ENCODE measurements at regions not wholly inside any gene's neighbourhood (a gene's known extent, or its start where the extent isn't known, plus 50 kb on each side); places are given as distances from the start of the nearest gene placed in this dataset.

- no CpG with 5 or more reads among the region's 7 CpGs for WGBS (ENCODE audit: extremely low coverage, insufficient coverage, insufficient read length)
- H4K8ac ChIP-seq (ENCODE audit: low read depth, low read length), result no peak overlapping the region
- no peak overlapping the region for H2AK5ac ChIP-seq (ENCODE audit: low read length)
- H3K18ac ChIP-seq (ENCODE audit: low read length), result no peak overlapping the region
- no peaks in the 10 kb centered on the region for H3K36me3 ChIP-seq (ENCODE audit: control insufficient read depth in 1 of 2, insufficient read depth in 2 of 2, low read length in 2 of 2)
- no peak overlapping the region for H4K91ac ChIP-seq (ENCODE audit: low read depth, low read length)
- H3K9ac ChIP-seq (ENCODE audit: low read length), result no peak overlapping the region
- H3K9me3 ChIP-seq (ENCODE audit: insufficient read depth, low read depth, low read length), result no peaks in the 10 kb centered on the region
- H3K4me3 ChIP-seq (ENCODE audit: low read depth, low read length), result no peak overlapping the region
- no peak overlapping the region for H2BK5ac ChIP-seq (ENCODE audit: low read depth, low read length, poor library complexity)
- H2BK12ac ChIP-seq (ENCODE audit: low read length), result no peak overlapping the region
- H3K4me1 ChIP-seq (ENCODE audit: control insufficient read depth in 1 of 2, insufficient read depth in 2 of 2, low read length in 2 of 2), result peaks cover 5 to 10% of the 10 kb centered on the region in 2 experiments
- DNase-seq, result no peak
- no peak overlapping the region for H4K12ac ChIP-seq (ENCODE audit: low read depth, low read length)
- H3K14ac ChIP-seq (ENCODE audit: low read length), result no peak overlapping the region
- no peak overlapping the region for H3K4ac ChIP-seq (ENCODE audit: low read depth, low read length)
- H3K4me2 ChIP-seq (ENCODE audit: low read length), result no peak overlapping the region
- H3K27me3 ChIP-seq (ENCODE audit: insufficient read depth, low read length), result no peaks in the 10 kb centered on the region
- no peak overlapping the region for H2BK120ac ChIP-seq (ENCODE audit: insufficient read depth, low read length, poor library complexity)
- H3K79me2 ChIP-seq (ENCODE audit: control insufficient read depth, insufficient read depth, low read length, poor library complexity), result peaks cover 1% of the 10 kb centered on the region
- no peak overlapping the region for H3K23ac ChIP-seq (ENCODE audit: low read length)
- peaks cover 4% of the 10 kb centered on the region for H3K79me1 ChIP-seq (ENCODE audit: low read length)
- H2AFZ ChIP-seq (ENCODE audit: insufficient read depth, low read length, poor library complexity), result no peak overlapping the region
- H3K27ac ChIP-seq (ENCODE audit: low read depth, low read length), result no peak overlapping the region
These were observed 157.6 kb upstream of the NDUFV2 start for GRCh38 chr18:8944871-8945245.

GRCh38 chr18:8945514-8945913 is 157.0 kb upstream of the NDUFV2 start:
- no peak overlapping the region for H3K14ac ChIP-seq (ENCODE audit: low read length)
- H3K27me3 ChIP-seq (ENCODE audit: insufficient read depth, low read length), result no peaks in the 10 kb centered on the region
- H2BK12ac ChIP-seq (ENCODE audit: low read length), result no peak overlapping the region
- H3K36me3 ChIP-seq (ENCODE audit: control insufficient read depth in 1 of 2, insufficient read depth in 2 of 2, low read length in 2 of 2), result no peaks in the 10 kb centered on the region
- DNase-seq, result no peak
- H3K79me2 ChIP-seq (ENCODE audit: control insufficient read depth, insufficient read depth, low read length, poor library complexity), result peaks cover 1% of the 10 kb centered on the region
- no peak overlapping the region for H3K23ac ChIP-seq (ENCODE audit: low read length)
- no peak overlapping the region for H4K8ac ChIP-seq (ENCODE audit: low read depth, low read length)
- H2BK120ac ChIP-seq (ENCODE audit: insufficient read depth, low read length, poor library complexity), result no peak overlapping the region
- no peak overlapping the region for H3K4me2 ChIP-seq (ENCODE audit: low read length)
- H3K4ac ChIP-seq (ENCODE audit: low read depth, low read length), result no peak overlapping the region
- no CpG with 5 or more reads among the region's 2 CpGs for WGBS (ENCODE audit: extremely low coverage, insufficient coverage, insufficient read length)
- H3K27ac ChIP-seq (ENCODE audit: low read depth, low read length), result no peak overlapping the region
- H2AFZ ChIP-seq (ENCODE audit: insufficient read depth, low read length, poor library complexity), result no peak overlapping the region
- H2BK5ac ChIP-seq (ENCODE audit: low read depth, low read length, poor library complexity), result no peak overlapping the region
- H3K18ac ChIP-seq (ENCODE audit: low read length), result no peak overlapping the region
- no peak overlapping the region for H3K4me3 ChIP-seq (ENCODE audit: low read depth, low read length)
- H3K9ac ChIP-seq (ENCODE audit: low read length), result no peak overlapping the region
- no peak overlapping the region for H2AK5ac ChIP-seq (ENCODE audit: low read length)
- no peaks in the 10 kb centered on the region for H3K9me3 ChIP-seq (ENCODE audit: insufficient read depth, low read depth, low read length)
- peaks cover 5 to 10% of the 10 kb centered on the region in 2 experiments for H3K4me1 ChIP-seq (ENCODE audit: control insufficient read depth in 1 of 2, insufficient read depth in 2 of 2, low read length in 2 of 2)
- peaks cover 4% of the 10 kb centered on the region for H3K79me1 ChIP-seq (ENCODE audit: low read length)
- H4K12ac ChIP-seq (ENCODE audit: low read depth, low read length), result no peak overlapping the region
- H4K91ac ChIP-seq (ENCODE audit: low read depth, low read length), result no peak overlapping the region

- no peak overlapping the region for H2BK120ac ChIP-seq (ENCODE audit: insufficient read depth, low read length, poor library complexity)
- peaks cover 2% of the 10 kb centered on the region for H3K79me1 ChIP-seq (ENCODE audit: low read length)
- H3K36me3 ChIP-seq (ENCODE audit: control insufficient read depth in 1 of 2, insufficient read depth in 2 of 2, low read length in 2 of 2), result no peaks in the 10 kb centered on the region
- H3K18ac ChIP-seq (ENCODE audit: low read length), result no peak overlapping the region
- no peak overlapping the region for H2BK5ac ChIP-seq (ENCODE audit: low read depth, low read length, poor library complexity)
- H4K8ac ChIP-seq (ENCODE audit: low read depth, low read length), result no peak overlapping the region
- H3K27ac ChIP-seq (ENCODE audit: low read depth, low read length), result no peak overlapping the region
- no peak overlapping the region for H3K23ac ChIP-seq (ENCODE audit: low read length)
- no peak overlapping the region for H2AFZ ChIP-seq (ENCODE audit: insufficient read depth, low read length, poor library complexity)
- WGBS (ENCODE audit: extremely low coverage, insufficient coverage, insufficient read length), result 80% methylated on average over 1 of the region's 5 CpGs
- peaks cover 5 to 10% of the 10 kb centered on the region in 2 experiments for H3K4me1 ChIP-seq (ENCODE audit: control insufficient read depth in 1 of 2, insufficient read depth in 2 of 2, low read length in 2 of 2)
- H3K9me3 ChIP-seq (ENCODE audit: insufficient read depth, low read depth, low read length), result no peaks in the 10 kb centered on the region
- no peak overlapping the region for H2BK12ac ChIP-seq (ENCODE audit: low read length)
- H3K79me2 ChIP-seq (ENCODE audit: control insufficient read depth, insufficient read depth, low read length, poor library complexity), result peaks cover 1% of the 10 kb centered on the region
- H4K91ac ChIP-seq (ENCODE audit: low read depth, low read length), result no peak overlapping the region
- no peak overlapping the region for H4K12ac ChIP-seq (ENCODE audit: low read depth, low read length)
- peak in 1 of 2 donors; percentile 90 for DNase-seq
- no peak overlapping the region for H3K14ac ChIP-seq (ENCODE audit: low read length)
- no peak overlapping the region for H2AK5ac ChIP-seq (ENCODE audit: low read length)
- no peaks in the 10 kb centered on the region for H3K27me3 ChIP-seq (ENCODE audit: insufficient read depth, low read length)
- no peak overlapping the region for H3K4ac ChIP-seq (ENCODE audit: low read depth, low read length)
- H3K9ac ChIP-seq (ENCODE audit: low read length), result no peak overlapping the region
- no peak overlapping the region for H3K4me3 ChIP-seq (ENCODE audit: low read depth, low read length)
- no peak overlapping the region for H3K4me2 ChIP-seq (ENCODE audit: low read length)
These were observed 156.2 kb upstream of the NDUFV2 start for GRCh38 chr18:8946066-8946838.

- peak in 1 of 2 donors; percentile 41 for DNase-seq
- Histone ChIP-seq H3K4me2 (ENCODE audit: low read length) (no peak overlapping the region), H3K27ac (ENCODE audit: low read depth, low read length) (no peak overlapping the region), H3K18ac (ENCODE audit: low read length) (no peak overlapping the region), H3K9me3 (ENCODE audit: insufficient read depth, low read depth, low read length) (no peaks in the 10 kb centered on the region), H2BK5ac (ENCODE audit: low read depth, low read length, poor library complexity) (no peak overlapping the region), H4K12ac (ENCODE audit: low read depth, low read length) (no peak overlapping the region), H4K91ac (ENCODE audit: low read depth, low read length) (no peak overlapping the region), H3K4me3 (ENCODE audit: low read depth, low read length) (no peak overlapping the region), H3K79me1 (ENCODE audit: low read length) (peaks cover 2% of the 10 kb centered on the region), H3K4me1 (ENCODE audit: control insufficient read depth in 1 of 2, insufficient read depth in 2 of 2, low read length in 2 of 2) (peaks cover 5 to 10% of the 10 kb centered on the region in 2 experiments), H3K4ac (ENCODE audit: low read depth, low read length) (no peak overlapping the region), H3K27me3 (ENCODE audit: insufficient read depth, low read length) (no peaks in the 10 kb centered on the region), H2BK12ac (ENCODE audit: low read length) (peak overlapping the region; percentile 18), H3K14ac (ENCODE audit: low read length) (no peak overlapping the region), H3K79me2 (ENCODE audit: control insufficient read depth, insufficient read depth, low read length, poor library complexity) (peaks cover 1% of the 10 kb centered on the region), H3K9ac (ENCODE audit: low read length) (no peak overlapping the region), H2AK5ac (ENCODE audit: low read length) (no peak overlapping the region), H2AFZ (ENCODE audit: insufficient read depth, low read length, poor library complexity) (no peak overlapping the region), H3K36me3 (ENCODE audit: control insufficient read depth in 1 of 2, insufficient read depth in 2 of 2, low read length in 2 of 2) (no peaks in the 10 kb centered on the region), H2BK120ac (ENCODE audit: insufficient read depth, low read length, poor library complexity) (no peak overlapping the region), H4K8ac (ENCODE audit: low read depth, low read length) (no peak overlapping the region), H3K23ac (ENCODE audit: low read length) (no peak overlapping the region)
- no CpG with 5 or more reads among the region's 6 CpGs for WGBS (ENCODE audit: extremely low coverage, insufficient coverage, insufficient read length)
These were observed 154.9 kb upstream of the NDUFV2 start for GRCh38 chr18:8947566-8947965.

Measured in trophoblast cell (in vitro differentiated cells and primary cell).